HG02571 (cell line): ENCODE measurements at regions not wholly inside any gene's neighbourhood (a gene's known extent, or its start where the extent isn't known, plus 50 kb on each side); places are given as distances from the start of the nearest gene placed in this dataset.
A peak's percentile ranks its signal among the peaks of the same experiment; 100 is the strongest.

Experiments
- ATAC-seq: cut with Tn5 transposase; IDR thresholded peaks from one replicate; pipeline ENCODE4 v1.9.1; 2021; ENCODE audit warnings: mild to moderate bottlenecking, moderate library complexity; ENCODE audit not compliant: unreplicated experiment

GRCh38 chr4:143273160-143273917 is 63.3 kb upstream of the GAB1 start:
- ATAC-seq = no peak

GRCh38 chr4:143280861-143281260 is 55.8 kb upstream of the GAB1 start:
- no peak for ATAC-seq

GRCh38 chr4:143281507-143282190 is 55.0 kb upstream of the GAB1 start:
- peak; percentile 70 for ATAC-seq

- ATAC-seq = no peak
Observed at GRCh38 chr4:143282211-143282707, 54.4 kb upstream of the GAB1 start.

- no peak for ATAC-seq
Observed at GRCh38 chr4:143285696-143286437, 50.8 kb upstream of the GAB1 start.

GRCh38 chr4:143286701-143287571 is 49.7 kb upstream of the GAB1 start:
- ATAC-seq = no peak
